ENCODE measurements at regions not wholly inside any gene's neighbourhood (a gene's known extent, or its start where the extent isn't known, plus 50 kb on each side); places are given as distances from the start of the nearest gene placed in this dataset.
"Not testable (repeated sequence)": the region's sequence is repeated elsewhere in the genome, so short reads cannot be mapped to it uniquely, and the experiment has no call there.

- intact Hi-C loops (cut with micrococcal nuclease; ENCODE audit: unreplicated experiment), result no loop called here
- ChIA-PET CTCF (no interaction called here), POLR2A (ENCODE audit: unreplicated experiment) (no interaction called here)
- H2AFZ ChIP-seq, result no peak overlapping the region
- H3F3A ChIP-seq (ENCODE audit: insufficient read depth, low read depth), result no peaks in the 10 kb centered on the region
- H3K9me3 ChIP-seq (ENCODE audit: insufficient read depth, low read depth), result no peaks in the 10 kb centered on the region
- no peaks in the 10 kb centered on the region for H3K9me2 ChIP-seq (ENCODE audit: insufficient read depth)
- no peak overlapping the region for H3K4me2 ChIP-seq
- no peaks in the 10 kb centered on the region for H4K20me1 ChIP-seq (ENCODE audit: insufficient read depth)
- H3K79me2 ChIP-seq (ENCODE audit: low read depth), result no peaks in the 10 kb centered on the region
- no peaks in the 10 kb centered on the region for H3K36me3 ChIP-seq (ENCODE audit: low read depth)
- H3K4me1 ChIP-seq (replicated peaks; ENCODE audit: insufficient read depth), result no peaks in the 10 kb centered on the region
- TF ChIP-seq EZH2 (IDR thresholded peaks at IDR 0.05; ENCODE audit: low read depth), result no peak
- TF ChIP-seq, protein P1, sequence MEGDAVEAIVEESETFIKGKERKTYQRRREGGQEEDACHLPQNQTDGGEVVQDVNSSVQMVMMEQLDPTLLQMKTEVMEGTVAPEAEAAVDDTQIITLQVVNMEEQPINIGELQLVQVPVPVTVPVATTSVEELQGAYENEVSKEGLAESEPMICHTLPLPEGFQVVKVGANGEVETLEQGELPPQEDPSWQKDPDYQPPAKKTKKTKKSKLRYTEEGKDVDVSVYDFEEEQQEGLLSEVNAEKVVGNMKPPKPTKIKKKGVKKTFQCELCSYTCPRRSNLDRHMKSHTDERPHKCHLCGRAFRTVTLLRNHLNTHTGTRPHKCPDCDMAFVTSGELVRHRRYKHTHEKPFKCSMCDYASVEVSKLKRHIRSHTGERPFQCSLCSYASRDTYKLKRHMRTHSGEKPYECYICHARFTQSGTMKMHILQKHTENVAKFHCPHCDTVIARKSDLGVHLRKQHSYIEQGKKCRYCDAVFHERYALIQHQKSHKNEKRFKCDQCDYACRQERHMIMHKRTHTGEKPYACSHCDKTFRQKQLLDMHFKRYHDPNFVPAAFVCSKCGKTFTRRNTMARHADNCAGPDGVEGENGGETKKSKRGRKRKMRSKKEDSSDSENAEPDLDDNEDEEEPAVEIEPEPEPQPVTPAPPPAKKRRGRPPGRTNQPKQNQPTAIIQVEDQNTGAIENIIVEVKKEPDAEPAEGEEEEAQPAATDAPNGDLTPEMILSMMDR (conservative IDR thresholded peaks at IDR 0.05), result no peak
- no peak for DNase-seq
- BruUV-seq (replicated peaks), result no TSS peak
- no peak overlapping the region for H3K27ac ChIP-seq
- H3K4me3 ChIP-seq, result no peak overlapping the region
- H3K27me3 ChIP-seq (ENCODE audit: insufficient read depth, low read depth), result no peaks in the 10 kb centered on the region
Observed at GRCh38 chr4:134622199-134622598, 420.6 kb upstream of the PABPC4L start.

DNA sequence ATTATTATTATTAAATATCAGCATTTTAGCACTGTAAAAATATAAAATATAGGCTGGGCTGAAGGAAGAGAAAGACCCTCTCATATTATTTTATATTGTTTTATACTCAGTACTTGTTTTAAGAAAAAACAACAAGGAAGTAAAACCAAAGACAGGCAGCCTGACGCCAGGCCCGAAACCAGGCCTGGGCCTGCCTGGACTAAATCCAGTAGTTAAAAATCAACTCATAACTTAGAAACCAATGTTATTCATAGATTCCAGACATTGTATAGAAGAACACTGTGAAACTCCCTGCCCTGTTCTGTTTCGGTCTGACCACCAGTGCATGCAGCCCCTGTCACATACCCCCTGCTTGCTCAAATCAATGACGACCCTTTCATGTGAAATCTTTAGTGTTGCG, 420.1 kb upstream of the PABPC4L start:
- H3K27ac ChIP-seq; DNase-seq; H3K4me1 ChIP-seq (replicated peaks; ENCODE audit: insufficient read depth); H3K9me3 ChIP-seq (ENCODE audit: insufficient read depth, low read depth); H3F3A ChIP-seq (ENCODE audit: insufficient read depth, low read depth); H3K4me3 ChIP-seq; H3K79me2 ChIP-seq (ENCODE audit: low read depth); H3K4me2 ChIP-seq; H3K27me3 ChIP-seq (ENCODE audit: insufficient read depth, low read depth); H4K20me1 ChIP-seq (ENCODE audit: insufficient read depth); CTCF ChIA-PET; H3K9me2 ChIP-seq (ENCODE audit: insufficient read depth); H3K36me3 ChIP-seq (ENCODE audit: low read depth); BruUV-seq (replicated peaks); intact Hi-C loops (cut with micrococcal nuclease; ENCODE audit: unreplicated experiment); POLR2A ChIA-PET (ENCODE audit: unreplicated experiment); H2AFZ ChIP-seq: not testable (repeated sequence)

- H3K27ac ChIP-seq, result no peak overlapping the region
- no peaks in the 10 kb centered on the region for H3K9me2 ChIP-seq (ENCODE audit: insufficient read depth)
- H3K4me3 ChIP-seq, result no peak overlapping the region
- no peaks in the 10 kb centered on the region for H3K27me3 ChIP-seq (ENCODE audit: insufficient read depth, low read depth)
- TF ChIP-seq EZH2 (IDR thresholded peaks at IDR 0.05; ENCODE audit: low read depth), result no peak
- TF ChIP-seq, protein P1 (conservative IDR thresholded peaks at IDR 0.05), result no peak
- no peaks in the 10 kb centered on the region for H3K36me3 ChIP-seq (ENCODE audit: low read depth)
- no peak for DNase-seq
- no peaks in the 10 kb centered on the region for H4K20me1 ChIP-seq (ENCODE audit: insufficient read depth)
- H3F3A ChIP-seq (ENCODE audit: insufficient read depth, low read depth), result no peaks in the 10 kb centered on the region
- no peak overlapping the region for H3K4me2 ChIP-seq
- no peaks in the 10 kb centered on the region for H3K4me1 ChIP-seq (replicated peaks; ENCODE audit: insufficient read depth)
- POLR2A ChIA-PET (ENCODE audit: unreplicated experiment), result no interaction called here
- H2AFZ ChIP-seq, result no peak overlapping the region
- no peaks in the 10 kb centered on the region for H3K79me2 ChIP-seq (ENCODE audit: low read depth)
- no peaks in the 10 kb centered on the region for H3K9me3 ChIP-seq (ENCODE audit: insufficient read depth, low read depth)
- intact Hi-C loops (cut with micrococcal nuclease; ENCODE audit: unreplicated experiment), result no loop called here
- BruUV-seq (replicated peaks), result no TSS peak
- CTCF ChIA-PET, result no interaction called here
Observed at GRCh38 chr4:134610956-134611355, 409.4 kb upstream of the PABPC4L start.

DNA sequence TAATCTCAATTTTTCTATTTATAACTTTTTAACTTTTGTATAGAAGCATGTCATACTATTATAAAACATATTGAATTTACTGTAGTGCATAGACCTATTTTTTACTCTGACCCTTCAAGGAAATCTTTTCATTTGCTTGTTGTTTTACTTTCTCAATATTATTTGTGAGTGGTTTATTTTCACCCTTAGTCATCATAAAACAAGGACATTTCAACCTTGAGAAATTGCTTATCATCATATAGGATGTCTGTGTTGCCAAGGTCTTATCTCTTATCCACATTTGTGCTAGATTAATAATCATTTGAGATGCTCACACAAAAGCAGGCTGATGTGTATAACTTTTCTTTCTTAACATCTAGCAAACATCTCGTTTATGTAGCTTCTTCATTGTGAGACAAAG, 408.6 kb upstream of the PABPC4L start:
- Histone ChIP-seq H3K4me2 (no peak overlapping the region), H3K9me2 (ENCODE audit: insufficient read depth) (no peaks in the 10 kb centered on the region), H3F3A (ENCODE audit: insufficient read depth, low read depth) (no peaks in the 10 kb centered on the region), H3K9me3 (ENCODE audit: insufficient read depth, low read depth) (no peaks in the 10 kb centered on the region), H3K79me2 (ENCODE audit: low read depth) (no peaks in the 10 kb centered on the region), H2AFZ (no peak overlapping the region), H3K36me3 (ENCODE audit: low read depth) (no peaks in the 10 kb centered on the region), H4K20me1 (ENCODE audit: insufficient read depth) (no peaks in the 10 kb centered on the region), H3K4me3 (no peak overlapping the region), H3K4me1 (replicated peaks; ENCODE audit: insufficient read depth) (no peaks in the 10 kb centered on the region), H3K27ac (no peak overlapping the region), H3K27me3 (ENCODE audit: insufficient read depth, low read depth) (no peaks in the 10 kb centered on the region)
- intact Hi-C loops (cut with micrococcal nuclease; ENCODE audit: unreplicated experiment), result no loop called here
- DNase-seq, result no peak
- BruUV-seq (replicated peaks), result no TSS peak
- CTCF ChIA-PET, result no interaction called here
- TF ChIP-seq, protein P1 (conservative IDR thresholded peaks at IDR 0.05), result no peak
- TF ChIP-seq EZH2 (IDR thresholded peaks at IDR 0.05; ENCODE audit: low read depth), result no peak
- POLR2A ChIA-PET (ENCODE audit: unreplicated experiment), result no interaction called here
